GM12878 (cell line): ENCODE measurements at regions not wholly inside any gene's neighbourhood (a gene's known extent, or its start where the extent isn't known, plus 50 kb on each side); places are given as distances from the start of the nearest gene placed in this dataset.
A peak's percentile ranks its signal among the peaks of the same experiment; 100 is the strongest.

Experiments used
- ATAC-seq: fragments of 200-7000 bp; cut with Tn5 transposase; 3 replicates; pipeline ENCODE4 v1.9.1; 2020; ENCODE audit warnings: mild to moderate bottlenecking, moderate library complexity
- BruUV-seq: library from RNA; stranded (reverse); fragments of 400-500 nt; replicated peaks from 2 replicates; lab custom pipeline; 2021; lab: Mats Ljungman, UMichigan
- CTCF ChIA-PET: fragments of 300-600 bp; sonication (Branson Sonifier 250); formaldehyde crosslinking; extraction: SDS; loops from one replicate; lab custom pipeline; 2021; ENCODE audit warnings: inconsistent platforms; lab: Yijun Ruan, JAX
- POLR2A ChIA-PET: fragments of 350-600 bp; formaldehyde crosslinking; extraction: SDS; loops from one replicate; lab custom pipeline; 2021; ENCODE audit warnings: inconsistent platforms; lab: Charles Lee
- RAD21 ChIA-PET: fragments of 300-600 bp; sonication (Branson Sonifier 250); formaldehyde crosslinking; loops from one replicate; lab custom pipeline; 2023; ENCODE audit warnings: antibody characterized with exemption; ENCODE audit not compliant: unreplicated experiment; lab: Charles Lee
- SMC1A ChIA-PET: fragments of 300-600 bp; sonication (Branson Sonifier 250); formaldehyde crosslinking; loops from one replicate; lab custom pipeline; 2023; ENCODE audit not compliant: unreplicated experiment, uncharacterized antibody; lab: Charles Lee
- DNase-seq: peaks from one replicate; pipeline ENCODE4 v3.0.0-alpha.2; 2011; ENCODE audit warnings: low read depth, low spot score
- FAIRE-seq: peaks from 3 replicates; lab custom pipeline; 2011; peaks lifted over from hg19 to GRCh38; lab: Jason Lieb, UNC
- H2AFZ ChIP-seq: 2 replicates; pipeline ENCODE4 v1.6.0; 2011; ENCODE audit warnings: low read depth, low read length, control low read depth; ENCODE audit not compliant: control insufficient read depth
- H3K27ac ChIP-seq: 2 replicates; pipeline ENCODE4 v1.5.1; 2011; ENCODE audit warnings: control low read depth; ENCODE audit not compliant: control insufficient read depth, insufficient read depth
- H3K27me3 ChIP-seq, 2 experiments: replicated peaks in 1 of 2; 2 replicates each; pipeline versions ENCODE4 v1.6.0 to v1.6.1; 2011; ENCODE audit warnings: low read length in 1 of 2; ENCODE audit not compliant: control insufficient read depth in 2 of 2, insufficient read depth in 2 of 2
- H3K36me3 ChIP-seq, 2 experiments: 2 replicates each; pipeline ENCODE4 v1.5.1; 2011; ENCODE audit warnings: low read length in 1 of 2; ENCODE audit not compliant: control insufficient read depth in 2 of 2, insufficient read depth in 2 of 2
- H3K4me1 ChIP-seq: 2 replicates; pipeline ENCODE4 v1.6.1; 2011; ENCODE audit warnings: mild to moderate bottlenecking, low read length, moderate library complexity, mixed read lengths; ENCODE audit not compliant: control insufficient read depth, insufficient read depth
- H3K4me2 ChIP-seq: 2 replicates; pipeline ENCODE4 v1.6.0; 2011; ENCODE audit warnings: control low read depth; ENCODE audit not compliant: control insufficient read depth, insufficient read depth
- H3K4me3 ChIP-seq: fragments of 200-600 bp; sonication (generic); 2 replicates; pipeline ENCODE4 v1.5.1; 2016
- H3K79me2 ChIP-seq: 2 replicates; pipeline ENCODE4 v1.6.0; 2011; ENCODE audit warnings: low read length; ENCODE audit not compliant: control insufficient read depth, insufficient read depth
- H3K9ac ChIP-seq: 2 replicates; pipeline ENCODE4 v1.8.0; 2011; ENCODE audit warnings: low read length, control low read depth, mixed read lengths; ENCODE audit not compliant: control insufficient read depth, insufficient read depth
- H3K9me3 ChIP-seq: replicated peaks from 3 replicates; pipeline ENCODE4 v1.5.1; 2011; ENCODE audit warnings: mild to moderate bottlenecking, low read length; ENCODE audit not compliant: control insufficient read depth, insufficient read depth
- H4K20me1 ChIP-seq: 2 replicates; pipeline ENCODE4 v1.6.0; 2011; ENCODE audit not compliant: control insufficient read depth, insufficient read depth
- GATAD2B ChIP-seq: fragments of 450-650 bp; conservative IDR thresholded peaks from 2 replicates; pipeline ENCODE4 v1.6.1; 2017; ENCODE audit warnings: low read depth, mild to moderate bottlenecking, moderate library complexity
- JUND ChIP-seq: IDR thresholded peaks from 2 replicates; pipeline ENCODE4 v1.6.1; 2012; ENCODE audit warnings: low read depth, mild to moderate bottlenecking, low read length, improper control_type of control experiment, moderate library complexity
- KAT2A ChIP-seq: conservative IDR thresholded peaks from 2 replicates; pipeline ENCODE4 v1.6.1; 2011; ENCODE audit warnings: low read depth, low read length; ENCODE audit not compliant: control insufficient read depth
- MYB ChIP-seq: fragments of 150-350 bp; IDR thresholded peaks from 2 replicates; pipeline ENCODE4 v1.6.1; 2014; ENCODE audit warnings: mild to moderate bottlenecking, low read depth, low read length, borderline replicate concordance
- POLR2AphosphoS5 ChIP-seq: IDR thresholded peaks from 2 replicates; pipeline ENCODE4 v1.6.1; 2011; ENCODE audit warnings: mild to moderate bottlenecking, low read length, inconsistent platforms
- RUNX3 ChIP-seq: IDR thresholded peaks from 2 replicates; pipeline ENCODE4 v1.6.1; 2012; ENCODE audit warnings: low read length, inconsistent platforms
- STAT1 ChIP-seq: fragments of 450-650 bp; conservative IDR thresholded peaks from 2 replicates; pipeline ENCODE4 v1.6.1; 2014; ENCODE audit warnings: antibody characterized with exemption, mild to moderate bottlenecking
- SUZ12 ChIP-seq: fragments of 200-600 bp; sonication (generic); IDR thresholded peaks from one replicate; pipeline ENCODE4 v1.6.1; 2018; ENCODE audit warnings: antibody characterized with exemption, mild to moderate bottlenecking; ENCODE audit not compliant: unreplicated experiment
- TCF3 ChIP-seq: IDR thresholded peaks from 2 replicates; pipeline ENCODE4 v1.6.1; 2012; ENCODE audit warnings: low read depth, mild to moderate bottlenecking, low read length, borderline replicate concordance; ENCODE audit not compliant: insufficient read depth
- USF1 ChIP-seq: IDR thresholded peaks from 2 replicates; pipeline ENCODE4 v1.6.1; 2011; ENCODE audit warnings: borderline replicate concordance, low read depth, mild to moderate bottlenecking, moderate library complexity, mixed read lengths, low read length; ENCODE audit not compliant: insufficient read depth; ENCODE audit errors: extremely low read length
- ZNF687 ChIP-seq: fragments of 450-650 bp; IDR thresholded peaks from 2 replicates; pipeline ENCODE4 v1.6.1; 2017; ENCODE audit warnings: mild to moderate bottlenecking, moderate library complexity
- in situ Hi-C: fragments of 300-500 bp; cut with MboI; formaldehyde crosslinking; loops from 9 replicates; pipeline ENCODE4 v1.14.3; 2018; ENCODE audit warnings: mixed read lengths
- intact Hi-C: fragments of 100-400 bp; cut with micrococcal nuclease; formaldehyde crosslinking; loops from one replicate; pipeline ENCODE4 v1.14.2; 2022; ENCODE audit not compliant: unreplicated experiment
- TF ChIP-seq, protein P1 (sequence below): fragments of 450-650 bp; IDR thresholded peaks from 2 replicates; pipeline ENCODE4 v1.6.1; 2017; ENCODE audit warnings: mild to moderate bottlenecking, moderate library complexity
- TF ChIP-seq, protein P2 (sequence below): IDR thresholded peaks from 2 replicates; pipeline ENCODE4 v1.6.1; 2012; ENCODE audit warnings: low read depth, low read length, improper control_type of control experiment

DNA sequence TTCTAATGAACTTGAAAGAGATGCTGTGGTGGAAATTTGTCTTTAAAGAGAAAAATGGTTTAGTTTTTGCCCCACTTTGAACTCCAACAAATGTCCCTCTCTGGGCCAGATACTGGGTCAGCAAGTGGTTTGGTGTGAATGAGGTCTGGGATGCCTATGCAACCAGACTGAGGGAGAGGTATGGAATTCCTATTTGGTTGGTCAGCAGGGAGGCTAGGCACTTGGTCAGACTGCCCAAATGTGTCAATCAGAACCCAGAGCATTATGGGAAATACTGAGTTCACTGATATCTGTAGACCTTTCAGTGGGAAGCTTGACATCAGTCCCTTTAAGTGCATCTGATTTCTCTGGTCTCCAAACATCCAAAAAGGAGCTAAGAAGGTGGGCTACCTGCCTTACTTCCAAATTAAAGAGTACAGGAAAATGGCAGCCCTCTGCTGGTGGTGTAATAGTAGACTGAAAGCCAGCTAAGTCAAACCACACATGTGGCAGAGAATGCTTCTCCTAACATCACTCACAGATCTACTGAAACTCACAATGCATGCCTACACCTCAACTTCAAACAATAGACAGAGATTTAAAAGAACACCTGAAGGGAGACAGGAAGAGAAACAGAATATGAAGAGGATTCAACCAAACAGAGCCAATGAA is 510.1 kb downstream of the PLA2G4A start:
- no peaks in the 10 kb centered on the region for H3K36me3 ChIP-seq
- no peak overlapping the region for H3K9ac ChIP-seq
- in situ Hi-C loops = no loop called here
- SMC1A ChIA-PET = no interaction called here
- peak; percentile 41; the same call in 2 of the 3 replicates for ATAC-seq
- no peaks in the 10 kb centered on the region for H3K79me2 ChIP-seq
- intact Hi-C loops = no loop called here
- H3K4me3 ChIP-seq = no peak overlapping the region
- CTCF ChIA-PET = interaction anchor here (0.7 kb wide), 1 partner anchor 14 kb away, joined by 4 read pairs; no protein-coding TSS in a partner anchor
- H3K27me3 ChIP-seq = no peaks in the 10 kb centered on the region
- no peak for FAIRE-seq
- H3K9me3 ChIP-seq = no peaks in the 10 kb centered on the region
- POLR2A ChIA-PET = no interaction called here
- no peaks in the 10 kb centered on the region for H3K4me1 ChIP-seq
- no peak overlapping the region for H3K4me2 ChIP-seq
- H4K20me1 ChIP-seq = no peaks in the 10 kb centered on the region
- TF ChIP-seq, protein P1, sequence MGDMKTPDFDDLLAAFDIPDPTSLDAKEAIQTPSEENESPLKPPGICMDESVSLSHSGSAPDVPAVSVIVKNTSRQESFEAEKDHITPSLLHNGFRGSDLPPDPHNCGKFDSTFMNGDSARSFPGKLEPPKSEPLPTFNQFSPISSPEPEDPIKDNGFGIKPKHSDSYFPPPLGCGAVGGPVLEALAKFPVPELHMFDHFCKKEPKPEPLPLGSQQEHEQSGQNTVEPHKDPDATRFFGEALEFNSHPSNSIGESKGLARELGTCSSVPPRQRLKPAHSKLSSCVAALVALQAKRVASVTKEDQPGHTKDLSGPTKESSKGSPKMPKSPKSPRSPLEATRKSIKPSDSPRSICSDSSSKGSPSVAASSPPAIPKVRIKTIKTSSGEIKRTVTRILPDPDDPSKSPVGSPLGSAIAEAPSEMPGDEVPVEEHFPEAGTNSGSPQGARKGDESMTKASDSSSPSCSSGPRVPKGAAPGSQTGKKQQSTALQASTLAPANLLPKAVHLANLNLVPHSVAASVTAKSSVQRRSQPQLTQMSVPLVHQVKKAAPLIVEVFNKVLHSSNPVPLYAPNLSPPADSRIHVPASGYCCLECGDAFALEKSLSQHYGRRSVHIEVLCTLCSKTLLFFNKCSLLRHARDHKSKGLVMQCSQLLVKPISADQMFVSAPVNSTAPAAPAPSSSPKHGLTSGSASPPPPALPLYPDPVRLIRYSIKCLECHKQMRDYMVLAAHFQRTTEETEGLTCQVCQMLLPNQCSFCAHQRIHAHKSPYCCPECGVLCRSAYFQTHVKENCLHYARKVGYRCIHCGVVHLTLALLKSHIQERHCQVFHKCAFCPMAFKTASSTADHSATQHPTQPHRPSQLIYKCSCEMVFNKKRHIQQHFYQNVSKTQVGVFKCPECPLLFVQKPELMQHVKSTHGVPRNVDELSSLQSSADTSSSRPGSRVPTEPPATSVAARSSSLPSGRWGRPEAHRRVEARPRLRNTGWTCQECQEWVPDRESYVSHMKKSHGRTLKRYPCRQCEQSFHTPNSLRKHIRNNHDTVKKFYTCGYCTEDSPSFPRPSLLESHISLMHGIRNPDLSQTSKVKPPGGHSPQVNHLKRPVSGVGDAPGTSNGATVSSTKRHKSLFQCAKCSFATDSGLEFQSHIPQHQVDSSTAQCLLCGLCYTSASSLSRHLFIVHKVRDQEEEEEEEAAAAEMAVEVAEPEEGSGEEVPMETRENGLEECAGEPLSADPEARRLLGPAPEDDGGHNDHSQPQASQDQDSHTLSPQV = no peak
- no peak for TF ChIP-seq GATAD2B
- no peak for TF ChIP-seq USF1
- no peak for TF ChIP-seq POLR2AphosphoS5
- TF ChIP-seq SUZ12 = no peak
- TF ChIP-seq, protein P2, sequence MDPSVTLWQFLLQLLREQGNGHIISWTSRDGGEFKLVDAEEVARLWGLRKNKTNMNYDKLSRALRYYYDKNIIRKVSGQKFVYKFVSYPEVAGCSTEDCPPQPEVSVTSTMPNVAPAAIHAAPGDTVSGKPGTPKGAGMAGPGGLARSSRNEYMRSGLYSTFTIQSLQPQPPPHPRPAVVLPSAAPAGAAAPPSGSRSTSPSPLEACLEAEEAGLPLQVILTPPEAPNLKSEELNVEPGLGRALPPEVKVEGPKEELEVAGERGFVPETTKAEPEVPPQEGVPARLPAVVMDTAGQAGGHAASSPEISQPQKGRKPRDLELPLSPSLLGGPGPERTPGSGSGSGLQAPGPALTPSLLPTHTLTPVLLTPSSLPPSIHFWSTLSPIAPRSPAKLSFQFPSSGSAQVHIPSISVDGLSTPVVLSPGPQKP = no peak
- TF ChIP-seq ZNF687 = no peak
- TF ChIP-seq RUNX3 = no peak
- no peak for TF ChIP-seq JUND
- TF ChIP-seq STAT1 = no peak
- TF ChIP-seq MYB = no peak
- TF ChIP-seq KAT2A = no peak
- no peak for TF ChIP-seq TCF3
- no TSS peak for BruUV-seq
- RAD21 ChIA-PET = no interaction called here
- no peak overlapping the region for H2AFZ ChIP-seq
- H3K27ac ChIP-seq = no peak overlapping the region
- DNase-seq = no peak
